Astrocyte (in vitro differentiated cells and primary cell): ENCODE measurements at regions not wholly inside any gene's neighbourhood (a gene's known extent, or its start where the extent isn't known, plus 50 kb on each side); places are given as distances from the start of the nearest gene placed in this dataset.

ENCODE experiments used
- DNase-seq: peaks from one replicate; pipeline ENCODE4 v3.0.0-alpha.2; 2010; ENCODE audit warnings: low read depth
- FAIRE-seq: peaks from 2 replicates; lab custom pipeline; 2011; peaks lifted over from hg19 to GRCh38; lab: Jason Lieb, UNC
- H2AFZ ChIP-seq: 2 replicates; pipeline ENCODE4 v1.6.0; 2012; ENCODE audit warnings: low read depth, low read length, inconsistent platforms
- H3K27ac ChIP-seq: 2 replicates; pipeline ENCODE4 v1.5.1; 2011; ENCODE audit warnings: low read depth, low read length, inconsistent platforms
- H3K27me3 ChIP-seq: 2 replicates; pipeline ENCODE4 v1.6.0; 2011; ENCODE audit warnings: low read length, inconsistent platforms; ENCODE audit not compliant: insufficient read depth
- H3K36me3 ChIP-seq: 2 replicates; pipeline ENCODE4 v1.5.1; 2011; ENCODE audit warnings: low read length, inconsistent platforms; ENCODE audit not compliant: insufficient read depth
- H3K4me1 ChIP-seq: 2 replicates; pipeline ENCODE4 v1.5.1; 2011; ENCODE audit warnings: low read length, inconsistent platforms; ENCODE audit not compliant: insufficient read depth
- H3K4me2 ChIP-seq: 2 replicates; pipeline ENCODE4 v1.6.0; 2012; ENCODE audit warnings: low read length, inconsistent platforms
- H3K4me3 ChIP-seq: 2 replicates; pipeline ENCODE4 v1.5.1; 2011; ENCODE audit warnings: low read depth, mild to moderate bottlenecking, low read length, inconsistent platforms; ENCODE audit not compliant: insufficient read depth
- H3K79me2 ChIP-seq: 2 replicates; pipeline ENCODE4 v1.6.0; 2012; ENCODE audit warnings: mild to moderate bottlenecking, low read length, inconsistent platforms; ENCODE audit not compliant: insufficient read depth
- H3K9ac ChIP-seq: 2 replicates; pipeline ENCODE4 v1.6.0; 2012; ENCODE audit warnings: mild to moderate bottlenecking, low read length, inconsistent platforms
- H3K9me3 ChIP-seq: 2 replicates; pipeline ENCODE4 v1.5.1; 2012; ENCODE audit warnings: low read depth, mild to moderate bottlenecking, low read length, inconsistent platforms; ENCODE audit not compliant: insufficient read depth
- H4K20me1 ChIP-seq: 2 replicates; pipeline ENCODE4 v1.6.0; 2012; ENCODE audit warnings: low read length, inconsistent platforms; ENCODE audit not compliant: insufficient read depth
- H3K27ac Mint-ChIP-seq: one replicate; pipeline ENCODE4 v1.8.0; 2021; ENCODE audit warnings: mild to moderate bottlenecking, mixed read lengths; ENCODE audit not compliant: unreplicated experiment
- H3K27me3 Mint-ChIP-seq: one replicate; pipeline ENCODE4 v1.8.0; 2021; ENCODE audit warnings: low read depth, mixed read lengths; ENCODE audit not compliant: unreplicated experiment
- H3K36me3 Mint-ChIP-seq: one replicate; pipeline ENCODE4 v1.8.0; 2021; ENCODE audit warnings: low read depth, mixed read lengths; ENCODE audit not compliant: unreplicated experiment
- H3K4me1 Mint-ChIP-seq: one replicate; pipeline ENCODE4 v1.8.0; 2021; ENCODE audit warnings: low read depth, mixed read lengths; ENCODE audit not compliant: unreplicated experiment
- H3K4me3 Mint-ChIP-seq: one replicate; pipeline ENCODE4 v1.8.0; 2021; ENCODE audit warnings: mild to moderate bottlenecking, moderate library complexity, mixed read lengths; ENCODE audit not compliant: unreplicated experiment
- H3K9me3 Mint-ChIP-seq: one replicate; pipeline ENCODE4 v1.8.0; 2021; ENCODE audit warnings: mild to moderate bottlenecking, mixed read lengths; ENCODE audit not compliant: unreplicated experiment
- CTCF ChIP-seq: IDR thresholded peaks from 2 replicates; pipeline ENCODE4 v1.5.1; 2011; ENCODE audit warnings: low read depth, mild to moderate bottlenecking, inconsistent platforms, low read length, moderate library complexity; ENCODE audit not compliant: insufficient read depth
- EZH2 ChIP-seq: IDR thresholded peaks from 2 replicates; pipeline ENCODE4 v1.6.1; 2012; ENCODE audit warnings: mild to moderate bottlenecking, low read length, inconsistent platforms; ENCODE audit not compliant: insufficient read depth

- H3K4me1 Mint-ChIP-seq: peaks cover 9% of the 10 kb centered on the region
- Histone ChIP-seq H3K27me3 (no peaks in the 10 kb centered on the region), H3K9ac (no peak overlapping the region), H3K36me3 (no peaks in the 10 kb centered on the region), H3K27ac (no peak overlapping the region), H3K4me2 (no peak overlapping the region), H3K9me3 (no peaks in the 10 kb centered on the region), H3K4me1 (no peaks in the 10 kb centered on the region), H2AFZ (no peak overlapping the region), H3K79me2 (no peaks in the 10 kb centered on the region), H4K20me1 (no peaks in the 10 kb centered on the region), H3K4me3 (no peak overlapping the region)
- no peaks in the 10 kb centered on the region for H3K9me3 Mint-ChIP-seq
- H3K27ac Mint-ChIP-seq: no peak overlapping the region
- no peak for DNase-seq
- FAIRE-seq: no peak
- H3K36me3 Mint-ChIP-seq: no peaks in the 10 kb centered on the region
- TF ChIP-seq EZH2 (no peak), CTCF (no peak)
- H3K27me3 Mint-ChIP-seq: peaks cover 29% of the 10 kb centered on the region
- H3K4me3 Mint-ChIP-seq: no peak overlapping the region
These were observed 99.3 kb upstream of the SFSWAP start for GRCh38 chr12:131611416-131612091.

- Histone ChIP-seq H3K27me3 (no peaks in the 10 kb centered on the region), H3K4me1 (no peaks in the 10 kb centered on the region), H2AFZ (no peak overlapping the region), H4K20me1 (no peaks in the 10 kb centered on the region), H3K4me3 (no peak overlapping the region), H3K36me3 (no peaks in the 10 kb centered on the region), H3K27ac (no peak overlapping the region), H3K9ac (no peak overlapping the region), H3K4me2 (no peak overlapping the region), H3K9me3 (no peaks in the 10 kb centered on the region), H3K79me2 (no peaks in the 10 kb centered on the region)
- Mint-ChIP-seq H3K4me1 (peaks cover 9% of the 10 kb centered on the region), H3K9me3 (no peaks in the 10 kb centered on the region), H3K27me3 (peaks cover 33% of the 10 kb centered on the region), H3K36me3 (no peaks in the 10 kb centered on the region), H3K27ac (no peak overlapping the region), H3K4me3 (no peak overlapping the region)
- no peak for FAIRE-seq
- TF ChIP-seq EZH2 (no peak), CTCF (no peak)
- no peak for DNase-seq
These were observed 98.7 kb upstream of the SFSWAP start for GRCh38 chr12:131612092-131612755.

- Mint-ChIP-seq H3K36me3 (no peaks in the 10 kb centered on the region), H3K27me3 (peaks cover 33% of the 10 kb centered on the region), H3K27ac (no peak overlapping the region), H3K9me3 (no peaks in the 10 kb centered on the region), H3K4me3 (no peak overlapping the region), H3K4me1 (peaks cover 9% of the 10 kb centered on the region)
- H3K27ac ChIP-seq: no peak overlapping the region
- H3K36me3 ChIP-seq: no peaks in the 10 kb centered on the region
- H3K4me1 ChIP-seq: no peaks in the 10 kb centered on the region
- DNase-seq (no peak), FAIRE-seq (no peak)
- no peak overlapping the region for H3K4me2 ChIP-seq
- TF ChIP-seq CTCF (no peak), EZH2 (no peak)
- no peaks in the 10 kb centered on the region for H3K79me2 ChIP-seq
- no peaks in the 10 kb centered on the region for H3K9me3 ChIP-seq
- H3K9ac ChIP-seq: no peak overlapping the region
- H3K27me3 ChIP-seq: no peaks in the 10 kb centered on the region
- no peaks in the 10 kb centered on the region for H4K20me1 ChIP-seq
- no peak overlapping the region for H2AFZ ChIP-seq
- no peak overlapping the region for H3K4me3 ChIP-seq
These were observed 97.7 kb upstream of the SFSWAP start for GRCh38 chr12:131613186-131613585.
